ENCODE measurements at regions not wholly inside any gene's neighbourhood (a gene's known extent, or its start where the extent isn't known, plus 50 kb on each side); places are given as distances from the start of the nearest gene placed in this dataset.

- ChIA-PET CTCF (interaction anchor here (1.1 to 3.2 kb wide), 3 partner anchors 25 to 124 kb away, joined by 3 to 11 read pairs (median 3); no protein-coding TSS in a partner anchor), SMC1A (ENCODE audit: uncharacterized antibody, unreplicated experiment) (interaction anchor here (0.6 to 1.1 kb wide), 2 partner anchors 12 to 308 kb away, joined by 3 to 4 read pairs; no protein-coding TSS in a partner anchor), POLR2A (no interaction called here), RAD21 (ENCODE audit: unreplicated experiment) (no interaction called here)
- no peak for TF ChIP-seq CHD4 (IDR thresholded peaks at IDR 0.05)
- no peak for TF ChIP-seq ZNF24 (IDR thresholded peaks at IDR 0.05)
- TF ChIP-seq FOS (IDR thresholded peaks at IDR 0.05; ENCODE audit: borderline replicate concordance, extremely low read depth, insufficient read length): no peak
- TF ChIP-seq CBX5 (IDR thresholded peaks at IDR 0.05; ENCODE audit: low read depth): no peak
- no peak for TF ChIP-seq NRF1 (conservative IDR thresholded peaks at IDR 0.05; ENCODE audit: low read depth, low read length)
- FAIRE-seq (no peak), DNase-seq (ENCODE audit: low read depth, low spot score) (no peak), ATAC-seq (no peak)
- Histone ChIP-seq H3K9me3 (replicated peaks; ENCODE audit: control insufficient read depth, insufficient read depth, low read length) (no peaks in the 10 kb centered on the region), H4K20me1 (ENCODE audit: control insufficient read depth, insufficient read depth) (no peaks in the 10 kb centered on the region), H3K36me3 (ENCODE audit: control insufficient read depth in 2 of 2, insufficient read depth in 2 of 2, low read length in 1 of 2) (no peaks in the 10 kb centered on the region), H2AFZ (ENCODE audit: control insufficient read depth, low read depth, low read length) (no peak overlapping the region), H3K4me3 (no peak overlapping the region), H3K79me2 (ENCODE audit: control insufficient read depth, insufficient read depth, low read length) (no peaks in the 10 kb centered on the region), H3K27me3 (replicated peaks in 1 of 2; ENCODE audit: control insufficient read depth in 2 of 2, insufficient read depth in 2 of 2, low read length in 1 of 2) (no peaks in the 10 kb centered on the region), H3K4me2 (ENCODE audit: control insufficient read depth, insufficient read depth) (no peak overlapping the region), H3K4me1 (ENCODE audit: control insufficient read depth, insufficient read depth, low read length) (no peaks in the 10 kb centered on the region), H3K27ac (ENCODE audit: control insufficient read depth, insufficient read depth) (no peak overlapping the region), H3K9ac (ENCODE audit: control insufficient read depth, insufficient read depth, low read length) (no peak overlapping the region)
- no TSS peak for BruUV-seq (replicated peaks)
- intact Hi-C loops (cut with micrococcal nuclease; ENCODE audit: unreplicated experiment): no loop called here
- in situ Hi-C loops (cut with MboI): no loop called here
- 16% methylated on average over 11 of the region's 11 CpGs for WGBS (ENCODE audit: insufficient coverage, insufficient replicate concordance, low lambda C conversion rate, missing lambda C conversion rate)
Observed at GRCh38 chr10:80894797-80895467, 357.2 kb downstream of the SH2D4B start.

- H3K36me3 ChIP-seq (ENCODE audit: control insufficient read depth in 2 of 2, insufficient read depth in 2 of 2, low read length in 1 of 2): no peaks in the 10 kb centered on the region
- H3K4me2 ChIP-seq (ENCODE audit: control insufficient read depth, insufficient read depth): no peak overlapping the region
- CTCF ChIA-PET: interaction anchor here (1.6 to 3.2 kb wide), 2 partner anchors 28 to 123 kb away, joined by 3 to 11 read pairs; no protein-coding TSS in a partner anchor
- no peak for DNase-seq (ENCODE audit: low read depth, low spot score)
- H2AFZ ChIP-seq (ENCODE audit: control insufficient read depth, low read depth, low read length): no peak overlapping the region
- no peak overlapping the region for H3K4me3 ChIP-seq
- H3K4me1 ChIP-seq (ENCODE audit: control insufficient read depth, insufficient read depth, low read length): no peaks in the 10 kb centered on the region
- POLR2A ChIA-PET: no interaction called here
- intact Hi-C loops (cut with micrococcal nuclease; ENCODE audit: unreplicated experiment): no loop called here
- ATAC-seq: no peak
- WGBS (ENCODE audit: insufficient coverage, insufficient replicate concordance, low lambda C conversion rate, missing lambda C conversion rate): 25% methylated on average over 5 of the region's 5 CpGs
- in situ Hi-C loops (cut with MboI): no loop called here
- BruUV-seq (replicated peaks): no TSS peak
- no peaks in the 10 kb centered on the region for H3K79me2 ChIP-seq (ENCODE audit: control insufficient read depth, insufficient read depth, low read length)
- no peak for FAIRE-seq
- SMC1A ChIA-PET (ENCODE audit: uncharacterized antibody, unreplicated experiment): interaction anchor here (1.3 to 1.5 kb wide), 3 partner anchors 10 to 26 kb away, joined by 3 to 7 read pairs (median 4); no protein-coding TSS in a partner anchor
- H3K27ac ChIP-seq (ENCODE audit: control insufficient read depth, insufficient read depth): no peak overlapping the region
- TF ChIP-seq RELB (IDR thresholded peaks at IDR 0.05; ENCODE audit: low read depth): no peak
- no peak for TF ChIP-seq RBBP5 (conservative IDR thresholded peaks at IDR 0.05)
- TF ChIP-seq SP1 (IDR thresholded peaks at IDR 0.05; ENCODE audit: low read depth, low read length): no peak
- no peak for TF ChIP-seq NFYB (IDR thresholded peaks at IDR 0.05; ENCODE audit: insufficient read depth, low read depth, low read length)
- no peak for TF ChIP-seq CHD2 (IDR thresholded peaks at IDR 0.05; ENCODE audit: borderline replicate concordance, low read depth, low read length)
- no peak for TF ChIP-seq RELA (IDR thresholded peaks at IDR 0.05; ENCODE audit: borderline replicate concordance, partially characterized antibody)
- TF ChIP-seq POLR2AphosphoS5 (IDR thresholded peaks at IDR 0.05; ENCODE audit: low read length): no peak
- no peaks in the 10 kb centered on the region for H3K27me3 ChIP-seq (replicated peaks in 1 of 2; ENCODE audit: control insufficient read depth in 2 of 2, insufficient read depth in 2 of 2, low read length in 1 of 2)
- RAD21 ChIA-PET (ENCODE audit: unreplicated experiment): no interaction called here
- no peaks in the 10 kb centered on the region for H3K9me3 ChIP-seq (replicated peaks; ENCODE audit: control insufficient read depth, insufficient read depth, low read length)
- H3K9ac ChIP-seq (ENCODE audit: control insufficient read depth, insufficient read depth, low read length): no peak overlapping the region
- no peaks in the 10 kb centered on the region for H4K20me1 ChIP-seq (ENCODE audit: control insufficient read depth, insufficient read depth)
Observed at GRCh38 chr10:80896076-80896475, 358.4 kb downstream of the SH2D4B start.
